22Rv1 (cell line): ENCODE measurements at regions not wholly inside any gene's neighbourhood (a gene's known extent, or its start where the extent isn't known, plus 50 kb on each side); places are given as distances from the start of the nearest gene placed in this dataset.

ENCODE experiments used
- ZFX ChIP-seq: fragments of 450-650 bp; IDR thresholded peaks from 2 replicates; pipeline ENCODE4 v1.6.1; 2017; ENCODE audit warnings: antibody characterized with exemption, borderline replicate concordance
- TF ChIP-seq, protein P1 (sequence below): fragments of 450-650 bp; IDR thresholded peaks from 2 replicates; pipeline ENCODE4 v1.5.1; 2017; ENCODE audit warnings: mild to moderate bottlenecking

- TF ChIP-seq, protein P1, sequence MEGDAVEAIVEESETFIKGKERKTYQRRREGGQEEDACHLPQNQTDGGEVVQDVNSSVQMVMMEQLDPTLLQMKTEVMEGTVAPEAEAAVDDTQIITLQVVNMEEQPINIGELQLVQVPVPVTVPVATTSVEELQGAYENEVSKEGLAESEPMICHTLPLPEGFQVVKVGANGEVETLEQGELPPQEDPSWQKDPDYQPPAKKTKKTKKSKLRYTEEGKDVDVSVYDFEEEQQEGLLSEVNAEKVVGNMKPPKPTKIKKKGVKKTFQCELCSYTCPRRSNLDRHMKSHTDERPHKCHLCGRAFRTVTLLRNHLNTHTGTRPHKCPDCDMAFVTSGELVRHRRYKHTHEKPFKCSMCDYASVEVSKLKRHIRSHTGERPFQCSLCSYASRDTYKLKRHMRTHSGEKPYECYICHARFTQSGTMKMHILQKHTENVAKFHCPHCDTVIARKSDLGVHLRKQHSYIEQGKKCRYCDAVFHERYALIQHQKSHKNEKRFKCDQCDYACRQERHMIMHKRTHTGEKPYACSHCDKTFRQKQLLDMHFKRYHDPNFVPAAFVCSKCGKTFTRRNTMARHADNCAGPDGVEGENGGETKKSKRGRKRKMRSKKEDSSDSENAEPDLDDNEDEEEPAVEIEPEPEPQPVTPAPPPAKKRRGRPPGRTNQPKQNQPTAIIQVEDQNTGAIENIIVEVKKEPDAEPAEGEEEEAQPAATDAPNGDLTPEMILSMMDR = no peak
- TF ChIP-seq ZFX = no peak
Observed at GRCh38 chr4:1505511-1506460, 99.5 kb upstream of the NKX1-1 start.
